SU-DHL-6 (cell line): ENCODE measurements at regions not wholly inside any gene's neighbourhood (a gene's known extent, or its start where the extent isn't known, plus 50 kb on each side); places are given as distances from the start of the nearest gene placed in this dataset.
"Not testable (repeated sequence)": the region's sequence is repeated elsewhere in the genome, so short reads cannot be mapped to it uniquely, and the experiment has no call there.

Experiments
- H2AFZ ChIP-seq: fragments of 200-600 bp; sonication (generic); 2 replicates; pipeline ENCODE4 v1.6.1; 2014; ENCODE audit warnings: low read depth, mild to moderate bottlenecking, moderate library complexity, mixed read lengths, antibody characterized with exemption, low read length; ENCODE audit not compliant: severe bottlenecking
- H3F3A ChIP-seq: fragments of 200-600 bp; shearing (Covaris generic); 2 replicates; pipeline ENCODE4 v1.6.0; 2016; ENCODE audit warnings: antibody characterized with exemption, mild to moderate bottlenecking; ENCODE audit not compliant: insufficient read depth
- H3K27ac ChIP-seq: fragments of 200-600 bp; sonication (generic); 2 replicates; pipeline ENCODE4 v1.5.1; 2016; ENCODE audit warnings: low read depth, mild to moderate bottlenecking, low read length, moderate library complexity, mixed read lengths
- H3K27me3 ChIP-seq: fragments of 200-600 bp; sonication (generic), shearing (Covaris generic); 2 replicates; pipeline ENCODE4 v1.6.0; 2014; ENCODE audit warnings: mild to moderate bottlenecking, low read length
- H3K36me3 ChIP-seq: fragments of 200-600 bp; sonication (generic); 2 replicates; pipeline ENCODE4 v1.6.1; 2014; ENCODE audit warnings: mild to moderate bottlenecking, low read length, mixed read lengths
- H3K4me2 ChIP-seq: fragments of 300-600, 200-600 bp; shearing (Covaris generic), sonication (generic); 2 replicates; pipeline ENCODE4 v1.6.0; 2014; ENCODE audit warnings: low read length, low read depth, mild to moderate bottlenecking; ENCODE audit not compliant: poor library complexity, severe bottlenecking
- H3K4me3 ChIP-seq: fragments of 200-600 bp; sonication (generic); 2 replicates; pipeline ENCODE4 v1.5.1; 2014; ENCODE audit warnings: antibody characterized with exemption, low read length, mild to moderate bottlenecking, mixed read lengths; ENCODE audit not compliant: insufficient read depth, poor library complexity, severe bottlenecking
- H3K79me2 ChIP-seq: fragments of 200-600 bp; sonication (generic); 2 replicates; pipeline ENCODE4 v1.6.1; 2014; ENCODE audit warnings: mild to moderate bottlenecking, low read length, moderate library complexity; ENCODE audit not compliant: insufficient read depth
- H3K9ac ChIP-seq: fragments of 200-600 bp; sonication (generic); 2 replicates; pipeline ENCODE4 v1.7.0; 2014; ENCODE audit warnings: mild to moderate bottlenecking, low read length
- H3K9me2 ChIP-seq: fragments of 200-600 bp; sonication (generic); replicated peaks from 2 replicates; pipeline ENCODE4 v1.6.1; 2014; ENCODE audit warnings: low read length; ENCODE audit not compliant: insufficient read depth
- H3K9me3 ChIP-seq: fragments of 200-600 bp; sonication (generic); 2 replicates; pipeline ENCODE4 v1.6.1; 2014; ENCODE audit warnings: low read length, mixed read lengths; ENCODE audit not compliant: insufficient read depth
- H4K20me1 ChIP-seq: fragments of 200-600 bp; sonication (generic); 2 replicates; pipeline ENCODE4 v1.6.1; 2014; ENCODE audit warnings: low read depth, mild to moderate bottlenecking, antibody characterized with exemption, low read length, moderate library complexity, mixed read lengths
- EZH2phosphoT487 ChIP-seq: fragments of 200-600 bp; sonication (generic), shearing (Covaris generic); conservative IDR thresholded peaks from 2 replicates; pipeline ENCODE4 v1.6.1; 2018; ENCODE audit warnings: mild to moderate bottlenecking, antibody characterized with exemption, low read length, moderate library complexity, mixed read lengths
- TF ChIP-seq, protein P1 (sequence below): fragments of 200-600 bp; sonication (generic); IDR thresholded peaks from one replicate; pipeline ENCODE4 v1.5.1; 2017; ENCODE audit warnings: antibody characterized with exemption, mild to moderate bottlenecking, low read length, moderate library complexity; ENCODE audit not compliant: insufficient read depth, poor library complexity, severe bottlenecking

DNA sequence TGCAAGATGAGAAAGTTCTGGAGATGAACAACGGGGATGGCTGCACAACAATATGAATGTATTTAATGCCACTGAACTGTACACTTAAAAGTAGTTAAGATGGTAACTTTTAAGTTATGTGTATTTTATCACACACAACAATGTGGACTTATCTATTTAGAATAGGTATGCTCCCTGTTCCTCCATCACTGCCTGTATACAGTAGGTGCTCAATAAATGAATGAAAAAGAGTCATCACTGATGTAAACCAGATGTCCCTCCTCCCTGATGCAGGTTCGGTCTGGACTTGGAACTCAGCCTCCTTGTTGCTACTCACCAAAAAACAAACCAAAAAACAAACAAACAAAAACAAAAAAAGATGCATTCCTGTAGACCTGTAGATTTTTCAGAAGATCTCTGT is 65.9 kb upstream of the BOD1 start:
- H3K9ac ChIP-seq, result no peak overlapping the region
- no peak overlapping the region for H3K4me3 ChIP-seq
- no peaks in the 10 kb centered on the region; the same call in 1 of the 2 replicates for H3F3A ChIP-seq
- no peaks in the 10 kb centered on the region for H3K9me3 ChIP-seq
- no peaks in the 10 kb centered on the region for H3K79me2 ChIP-seq
- H2AFZ ChIP-seq, result no peak overlapping the region
- no peaks in the 10 kb centered on the region for H3K36me3 ChIP-seq
- H3K9me2 ChIP-seq, result no peaks in the 10 kb centered on the region
- no peaks in the 10 kb centered on the region for H3K27me3 ChIP-seq
- TF ChIP-seq, protein P1, sequence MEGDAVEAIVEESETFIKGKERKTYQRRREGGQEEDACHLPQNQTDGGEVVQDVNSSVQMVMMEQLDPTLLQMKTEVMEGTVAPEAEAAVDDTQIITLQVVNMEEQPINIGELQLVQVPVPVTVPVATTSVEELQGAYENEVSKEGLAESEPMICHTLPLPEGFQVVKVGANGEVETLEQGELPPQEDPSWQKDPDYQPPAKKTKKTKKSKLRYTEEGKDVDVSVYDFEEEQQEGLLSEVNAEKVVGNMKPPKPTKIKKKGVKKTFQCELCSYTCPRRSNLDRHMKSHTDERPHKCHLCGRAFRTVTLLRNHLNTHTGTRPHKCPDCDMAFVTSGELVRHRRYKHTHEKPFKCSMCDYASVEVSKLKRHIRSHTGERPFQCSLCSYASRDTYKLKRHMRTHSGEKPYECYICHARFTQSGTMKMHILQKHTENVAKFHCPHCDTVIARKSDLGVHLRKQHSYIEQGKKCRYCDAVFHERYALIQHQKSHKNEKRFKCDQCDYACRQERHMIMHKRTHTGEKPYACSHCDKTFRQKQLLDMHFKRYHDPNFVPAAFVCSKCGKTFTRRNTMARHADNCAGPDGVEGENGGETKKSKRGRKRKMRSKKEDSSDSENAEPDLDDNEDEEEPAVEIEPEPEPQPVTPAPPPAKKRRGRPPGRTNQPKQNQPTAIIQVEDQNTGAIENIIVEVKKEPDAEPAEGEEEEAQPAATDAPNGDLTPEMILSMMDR, result no peak
- no peak for TF ChIP-seq EZH2phosphoT487
- H4K20me1 ChIP-seq, result no peaks in the 10 kb centered on the region
- no peak overlapping the region for H3K4me2 ChIP-seq
- no peak overlapping the region for H3K27ac ChIP-seq

DNA sequence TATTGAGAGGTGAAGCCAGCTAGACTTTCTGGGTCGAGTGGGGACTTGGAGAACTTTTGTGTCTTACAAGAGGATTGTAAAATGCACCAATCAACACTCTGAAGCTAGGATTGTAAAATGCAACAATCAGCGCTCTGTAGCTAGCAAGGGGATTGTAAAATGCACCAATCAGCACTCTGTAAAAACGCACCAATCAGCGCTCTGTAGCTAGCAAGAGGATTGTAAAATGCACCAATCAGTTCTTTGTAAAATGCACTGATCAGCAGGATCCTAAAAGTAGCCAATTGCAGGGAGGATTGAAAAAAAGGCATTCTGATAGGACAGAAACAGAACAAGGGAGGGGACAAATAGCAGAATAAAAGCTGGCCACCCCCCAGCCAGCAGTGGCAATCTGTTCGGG is 68.1 kb upstream of the BOD1 start:
- H3K79me2 ChIP-seq, H2AFZ ChIP-seq, H3K4me3 ChIP-seq, H3K4me2 ChIP-seq, H3K27me3 ChIP-seq, H3K9me3 ChIP-seq, H3K9ac ChIP-seq, H3K27ac ChIP-seq, H3K36me3 ChIP-seq, H4K20me1 ChIP-seq, H3K9me2 ChIP-seq, H3F3A ChIP-seq: not testable (repeated sequence)

DNA sequence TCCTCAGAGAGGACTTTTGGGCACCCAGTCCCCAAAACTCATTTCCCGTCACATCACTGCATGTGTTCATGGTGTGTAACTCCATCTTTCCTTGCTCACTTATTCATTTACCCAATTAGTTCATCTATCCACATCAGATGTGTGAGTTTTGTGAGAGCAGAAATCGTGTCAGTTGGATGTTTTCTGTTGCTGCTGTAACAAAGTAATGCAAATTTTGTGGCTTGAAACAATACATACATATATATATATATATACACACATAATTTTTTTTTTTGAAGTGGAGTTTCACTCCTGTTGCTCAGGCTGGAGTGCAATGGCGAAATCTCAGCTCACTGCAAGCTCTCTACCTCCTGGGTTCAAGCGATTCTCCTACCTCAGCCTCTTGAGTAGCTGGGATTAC is 70.5 kb upstream of the BOD1 start:
- TF ChIP-seq, protein P1, result no peak
- H3K27ac ChIP-seq, result peak overlapping the region; percentile 73
- no peaks in the 10 kb centered on the region for H3K9me3 ChIP-seq
- H3K36me3 ChIP-seq, result no peaks in the 10 kb centered on the region
- H4K20me1 ChIP-seq, result no peaks in the 10 kb centered on the region
- no peaks in the 10 kb centered on the region for H3K79me2 ChIP-seq
- H3K9ac ChIP-seq, result peak overlapping the region; percentile 36
- peaks cover 5% of the 10 kb centered on the region; the same call in 1 of the 2 replicates for H3F3A ChIP-seq
- H3K4me2 ChIP-seq, result peak overlapping the region; percentile 53
- no peak overlapping the region for H3K4me3 ChIP-seq
- no peaks in the 10 kb centered on the region for H3K27me3 ChIP-seq
- H2AFZ ChIP-seq, result peak overlapping the region; percentile 32
- no peaks in the 10 kb centered on the region for H3K9me2 ChIP-seq

DNA sequence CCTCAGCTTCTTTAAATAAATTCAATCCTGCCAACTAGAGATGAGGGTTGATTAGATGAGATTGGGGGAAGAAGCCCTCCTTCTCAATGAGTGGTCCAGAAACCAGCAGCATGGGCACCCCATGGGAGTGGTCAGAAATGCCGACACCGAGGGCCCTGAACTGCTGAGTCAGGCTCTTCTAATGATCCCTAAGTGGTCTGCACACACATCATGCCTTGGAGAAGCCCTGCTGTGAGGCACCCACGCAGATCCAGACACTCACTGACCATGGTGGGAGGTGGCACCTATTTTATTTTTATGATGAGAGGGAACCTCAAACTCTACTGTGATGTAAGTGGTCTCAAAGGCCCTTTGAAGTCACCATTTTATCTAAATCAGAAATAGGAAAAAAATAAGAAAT is 72.3 kb upstream of the BOD1 start:
- Histone ChIP-seq H3K4me3 (no peak overlapping the region), H4K20me1 (no peaks in the 10 kb centered on the region), H3K4me2 (peak overlapping the region; percentile 53), H3K27me3 (no peaks in the 10 kb centered on the region), H3K9me3 (no peaks in the 10 kb centered on the region), H3K79me2 (no peaks in the 10 kb centered on the region), H3F3A (peaks cover 5% of the 10 kb centered on the region; the same call in 1 of the 2 replicates), H3K9ac (peak overlapping the region; percentile 36), H2AFZ (peak overlapping the region; percentile 55), H3K27ac (peak overlapping the region; percentile 73), H3K36me3 (no peaks in the 10 kb centered on the region), H3K9me2 (no peaks in the 10 kb centered on the region)
- no peak for TF ChIP-seq EZH2phosphoT487
- TF ChIP-seq, protein P1, result no peak
